ENCODE measurements at regions not wholly inside any gene's neighbourhood (a gene's known extent, or its start where the extent isn't known, plus 50 kb on each side); places are given as distances from the start of the nearest gene placed in this dataset.
"Not testable (repeated sequence)": the region's sequence is repeated elsewhere in the genome, so short reads cannot be mapped to it uniquely, and the experiment has no call there.

GRCh38 chr22:22193923-22194322 lies 50.7 kb upstream of the VPREB1 start:
- H3K9me3 Mint-ChIP-seq (ENCODE audit: low read depth, unreplicated experiment), result peaks cover 2% of the 10 kb centered on the region
- peaks cover 87% of the 10 kb centered on the region for H3K27me3 Mint-ChIP-seq (ENCODE audit: unreplicated experiment)
- no peak overlapping the region for H3K27ac Mint-ChIP-seq (ENCODE audit: unreplicated experiment)
- intact Hi-C loops (cut with micrococcal nuclease; ENCODE audit: unreplicated experiment), result no loop called here
- BruUV-seq (replicated peaks), result no TSS peak
- TF ChIP-seq CTCF (IDR thresholded peaks at IDR 0.05; ENCODE audit: unreplicated experiment), result no peak
- no peaks in the 10 kb centered on the region for H3K36me3 Mint-ChIP-seq (ENCODE audit: insufficient read depth, unreplicated experiment)
- CTCF ChIA-PET, result interaction anchor here (1.0 kb wide), 1 partner anchor 14 kb away, joined by 3 read pairs; no protein-coding TSS in a partner anchor
- H3K4me3 Mint-ChIP-seq (ENCODE audit: low read depth, unreplicated experiment), result no peak overlapping the region
- H3K4me1 Mint-ChIP-seq (ENCODE audit: low read depth, unreplicated experiment), result no peaks in the 10 kb centered on the region
- DNase-seq, result no peak

- intact Hi-C loops (cut with micrococcal nuclease; ENCODE audit: unreplicated experiment); H3K4me1 Mint-ChIP-seq (ENCODE audit: low read depth, unreplicated experiment); H3K36me3 Mint-ChIP-seq (ENCODE audit: insufficient read depth, unreplicated experiment); DNase-seq; H3K9me3 Mint-ChIP-seq (ENCODE audit: low read depth, unreplicated experiment); BruUV-seq (replicated peaks); H3K27ac Mint-ChIP-seq (ENCODE audit: unreplicated experiment); H3K4me3 Mint-ChIP-seq (ENCODE audit: low read depth, unreplicated experiment): not testable (repeated sequence)
- H3K27me3 Mint-ChIP-seq (ENCODE audit: unreplicated experiment), result peaks cover 87% of the 10 kb centered on the region
- CTCF ChIA-PET, result interaction anchor here (1.0 kb wide), 1 partner anchor 14 kb away, joined by 3 read pairs; no protein-coding TSS in a partner anchor
These were observed 51.1 kb upstream of the VPREB1 start for GRCh38 chr22:22193462-22193861.

- H3K27me3 Mint-ChIP-seq (ENCODE audit: unreplicated experiment), result peaks cover 84% of the 10 kb centered on the region
- CTCF ChIA-PET, result not testable (repeated sequence)
These were observed 51.6 kb upstream of the VPREB1 start for GRCh38 chr22:22193006-22193405.

GRCh38 chr22:22189796-22190195 lies 54.8 kb upstream of the VPREB1 start:
- DNase-seq; BruUV-seq (replicated peaks); CTCF ChIA-PET; H3K4me1 Mint-ChIP-seq (ENCODE audit: low read depth, unreplicated experiment); H3K27ac Mint-ChIP-seq (ENCODE audit: unreplicated experiment); H3K36me3 Mint-ChIP-seq (ENCODE audit: insufficient read depth, unreplicated experiment); H3K9me3 Mint-ChIP-seq (ENCODE audit: low read depth, unreplicated experiment); intact Hi-C loops (cut with micrococcal nuclease; ENCODE audit: unreplicated experiment); H3K4me3 Mint-ChIP-seq (ENCODE audit: low read depth, unreplicated experiment): not testable (repeated sequence)
- peaks cover 83% of the 10 kb centered on the region for H3K27me3 Mint-ChIP-seq (ENCODE audit: unreplicated experiment)

More at GRCh38 chr22:22193006-22193405, 51.6 kb upstream of the VPREB1 start:
- H3K9me3 Mint-ChIP-seq (ENCODE audit: low read depth, unreplicated experiment); H3K4me3 Mint-ChIP-seq (ENCODE audit: low read depth, unreplicated experiment); DNase-seq; H3K36me3 Mint-ChIP-seq (ENCODE audit: insufficient read depth, unreplicated experiment); H3K27ac Mint-ChIP-seq (ENCODE audit: unreplicated experiment); BruUV-seq (replicated peaks); intact Hi-C loops (cut with micrococcal nuclease; ENCODE audit: unreplicated experiment); H3K4me1 Mint-ChIP-seq (ENCODE audit: low read depth, unreplicated experiment): not testable (repeated sequence)

GRCh38 chr22:22187863-22188262 lies 56.7 kb upstream of the VPREB1 start:
- H3K36me3 Mint-ChIP-seq (ENCODE audit: insufficient read depth, unreplicated experiment); CTCF ChIA-PET; H3K9me3 Mint-ChIP-seq (ENCODE audit: low read depth, unreplicated experiment); BruUV-seq (replicated peaks); DNase-seq; intact Hi-C loops (cut with micrococcal nuclease; ENCODE audit: unreplicated experiment); H3K4me3 Mint-ChIP-seq (ENCODE audit: low read depth, unreplicated experiment); H3K27ac Mint-ChIP-seq (ENCODE audit: unreplicated experiment); H3K4me1 Mint-ChIP-seq (ENCODE audit: low read depth, unreplicated experiment): not testable (repeated sequence)
- peaks cover 92% of the 10 kb centered on the region for H3K27me3 Mint-ChIP-seq (ENCODE audit: unreplicated experiment)

GRCh38 chr22:22187299-22187698 lies 57.3 kb upstream of the VPREB1 start:
- no peak for TF ChIP-seq CTCF (IDR thresholded peaks at IDR 0.05; ENCODE audit: unreplicated experiment)
- peaks cover 6% of the 10 kb centered on the region for H3K9me3 Mint-ChIP-seq (ENCODE audit: low read depth, unreplicated experiment)
- H3K4me3 Mint-ChIP-seq (ENCODE audit: low read depth, unreplicated experiment), result no peak overlapping the region
- H3K36me3 Mint-ChIP-seq (ENCODE audit: insufficient read depth, unreplicated experiment), result no peaks in the 10 kb centered on the region
- peaks cover 96% of the 10 kb centered on the region for H3K27me3 Mint-ChIP-seq (ENCODE audit: unreplicated experiment)
- DNase-seq, result no peak
- no peaks in the 10 kb centered on the region for H3K4me1 Mint-ChIP-seq (ENCODE audit: low read depth, unreplicated experiment)
- CTCF ChIA-PET, result interaction anchor here (0.6 kb wide), 1 partner anchor 43 kb away, joined by 3 read pairs; no protein-coding TSS in a partner anchor
- BruUV-seq (replicated peaks), result no TSS peak
- intact Hi-C loops (cut with micrococcal nuclease; ENCODE audit: unreplicated experiment), result no loop called here
- no peak overlapping the region for H3K27ac Mint-ChIP-seq (ENCODE audit: unreplicated experiment)

Measured in Calu3 (cell line).